GM12878 (cell line): ENCODE measurements at regions not wholly inside any gene's neighbourhood (a gene's known extent, or its start where the extent isn't known, plus 50 kb on each side); places are given as distances from the start of the nearest gene placed in this dataset.

Source experiments
- SP1 ChIP-seq: IDR thresholded peaks from one replicate; pipeline ENCODE4 v1.6.1; 2011; ENCODE audit warnings: low read depth, low read length
- ZSCAN29 ChIP-seq: fragments of 450-650 bp; IDR thresholded peaks from 2 replicates; pipeline ENCODE4 v1.6.1; 2017; ENCODE audit warnings: mild to moderate bottlenecking, moderate library complexity
- TF ChIP-seq, protein P1 (sequence below), 3 experiments: IDR thresholded peaks in 2 of 3; conservative IDR thresholded peaks in 1 of 3; 2 replicates each; pipeline ENCODE4 v1.5.1; 2011; ENCODE audit warnings: low read depth in 3 of 3, low read length in 3 of 3, mild to moderate bottlenecking in 3 of 3, control low read depth in 2 of 3, moderate library complexity in 2 of 3, inconsistent platforms in 1 of 3, mixed read lengths in 1 of 3; ENCODE audit not compliant: control insufficient read depth in 2 of 3, insufficient read depth in 1 of 3; ENCODE audit errors: extremely low read depth in 1 of 3

DNA sequence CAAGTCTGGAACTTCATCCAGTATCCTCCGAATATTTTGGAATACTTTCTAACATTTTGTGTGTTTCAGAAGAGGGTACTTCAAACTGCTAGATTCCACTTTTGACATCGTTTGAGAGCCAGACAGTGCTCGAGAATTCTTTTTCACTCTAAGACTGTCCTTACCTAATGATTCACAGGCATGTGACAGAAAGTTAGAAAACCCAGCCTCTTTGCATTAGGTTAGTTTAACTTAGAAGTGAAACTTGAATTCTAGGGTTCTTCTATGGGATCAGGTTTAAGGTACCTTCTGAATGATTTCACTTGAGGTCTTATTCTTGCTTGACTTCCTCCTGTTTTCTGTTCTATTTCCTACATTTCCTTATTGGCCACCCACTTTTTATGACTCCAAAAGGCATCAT, 431.8 kb downstream of the SLC6A15 start:
- TF ChIP-seq SP1 = no peak
- TF ChIP-seq ZSCAN29 = no peak
- TF ChIP-seq, protein P1, sequence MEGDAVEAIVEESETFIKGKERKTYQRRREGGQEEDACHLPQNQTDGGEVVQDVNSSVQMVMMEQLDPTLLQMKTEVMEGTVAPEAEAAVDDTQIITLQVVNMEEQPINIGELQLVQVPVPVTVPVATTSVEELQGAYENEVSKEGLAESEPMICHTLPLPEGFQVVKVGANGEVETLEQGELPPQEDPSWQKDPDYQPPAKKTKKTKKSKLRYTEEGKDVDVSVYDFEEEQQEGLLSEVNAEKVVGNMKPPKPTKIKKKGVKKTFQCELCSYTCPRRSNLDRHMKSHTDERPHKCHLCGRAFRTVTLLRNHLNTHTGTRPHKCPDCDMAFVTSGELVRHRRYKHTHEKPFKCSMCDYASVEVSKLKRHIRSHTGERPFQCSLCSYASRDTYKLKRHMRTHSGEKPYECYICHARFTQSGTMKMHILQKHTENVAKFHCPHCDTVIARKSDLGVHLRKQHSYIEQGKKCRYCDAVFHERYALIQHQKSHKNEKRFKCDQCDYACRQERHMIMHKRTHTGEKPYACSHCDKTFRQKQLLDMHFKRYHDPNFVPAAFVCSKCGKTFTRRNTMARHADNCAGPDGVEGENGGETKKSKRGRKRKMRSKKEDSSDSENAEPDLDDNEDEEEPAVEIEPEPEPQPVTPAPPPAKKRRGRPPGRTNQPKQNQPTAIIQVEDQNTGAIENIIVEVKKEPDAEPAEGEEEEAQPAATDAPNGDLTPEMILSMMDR (IDR thresholded peaks at IDR 0.05 in 2 of 3, conservative IDR thresholded peaks at IDR 0.05 in 1 of 3; ENCODE audit: control insufficient read depth in 2 of 3, extremely low read depth in 1 of 3, insufficient read depth in 1 of 3, low read depth in 3 of 3, low read length in 3 of 3) = no peak
